GM12874 (cell line): ENCODE measurements at regions not wholly inside any gene's neighbourhood (a gene's known extent, or its start where the extent isn't known, plus 50 kb on each side); places are given as distances from the start of the nearest gene placed in this dataset.

ENCODE experiments used
- CTCF ChIP-seq: IDR thresholded peaks from 2 replicates; pipeline ENCODE4 v1.5.1; 2011; ENCODE audit warnings: low read depth, mild to moderate bottlenecking, control low read depth, low read length, moderate library complexity; ENCODE audit not compliant: insufficient read depth

- no peak for TF ChIP-seq CTCF
These were observed 72.0 kb upstream of the FAM20C start for GRCh38 chr7:120164-120991.

GRCh38 chr7:121002-121785 is 71.2 kb upstream of the FAM20C start:
- TF ChIP-seq CTCF: no peak

- no peak for TF ChIP-seq CTCF
These were observed 69.1 kb upstream of the FAM20C start for GRCh38 chr7:123237-123636.

GRCh38 chr7:124130-124949 is 68.0 kb upstream of the FAM20C start:
- 0 out of 2 replicates have a peak, but pooled peaks have one; percentile 15 for TF ChIP-seq CTCF

- TF ChIP-seq CTCF: no peak
These were observed 67.3 kb upstream of the FAM20C start for GRCh38 chr7:125061-125475.

GRCh38 chr7:125661-126060 is 66.7 kb upstream of the FAM20C start:
- no peak for TF ChIP-seq CTCF

GRCh38 chr7:126368-126767 is 66.0 kb upstream of the FAM20C start:
- TF ChIP-seq CTCF: no peak
